A673 (cell line): ENCODE measurements at regions not wholly inside any gene's neighbourhood (a gene's known extent, or its start where the extent isn't known, plus 50 kb on each side); places are given as distances from the start of the nearest gene placed in this dataset.

ENCODE experiments used
- BruUV-seq: library from RNA; stranded (reverse); fragments of 400-500 nt; replicated peaks from 2 replicates; lab custom pipeline; 2021; lab: Mats Ljungman, UMichigan
- CTCF ChIA-PET: fragments of 300-600 bp; sonication (Branson Sonifier 250); formaldehyde crosslinking; loops from one replicate; lab custom pipeline; 2022; ENCODE audit warnings: antibody characterized with exemption; lab: Charles Lee
- POLR2A ChIA-PET: fragments of 300-600 bp; sonication (Branson Sonifier 250); formaldehyde crosslinking; loops from one replicate; lab custom pipeline; 2022; ENCODE audit warnings: antibody characterized with exemption; ENCODE audit not compliant: low non-redundant PET; lab: Charles Lee
- DNase-seq: peaks from one replicate; pipeline ENCODE4 v3.0.0-alpha.2; 2015; ENCODE audit warnings: low spot score
- H3K27ac ChIP-seq: fragments of 200-600 bp; sonication (generic); 2 replicates; pipeline ENCODE4 v1.5.1; 2016; ENCODE audit warnings: mixed run types, low read depth, mild to moderate bottlenecking, mixed read lengths, antibody characterized with exemption, low read length; ENCODE audit not compliant: poor library complexity, severe bottlenecking
- H3K27me3 ChIP-seq: fragments of 200-600 bp; sonication (generic); replicated peaks from 2 replicates; pipeline ENCODE4 v1.6.1; 2017; ENCODE audit warnings: mixed run types, low read depth, mild to moderate bottlenecking, mixed read lengths, antibody characterized with exemption, low read length; ENCODE audit not compliant: insufficient read depth, poor library complexity
- H3K36me3 ChIP-seq: fragments of 200-600 bp; sonication (generic); 2 replicates; pipeline ENCODE4 v1.6.1; 2016; ENCODE audit warnings: mixed run types, mild to moderate bottlenecking, mixed read lengths, antibody characterized with exemption, low read length; ENCODE audit not compliant: insufficient read depth, poor library complexity, severe bottlenecking
- H3K4me1 ChIP-seq: fragments of 200-600 bp; sonication (generic); 2 replicates; pipeline ENCODE4 v1.6.1; 2017; ENCODE audit warnings: mixed run types, mild to moderate bottlenecking, mixed read lengths, antibody characterized with exemption, low read length; ENCODE audit not compliant: insufficient read depth, poor library complexity, severe bottlenecking
- H3K4me3 ChIP-seq: fragments of 200-600 bp; sonication (generic); 2 replicates; pipeline ENCODE4 v1.5.1; 2016; ENCODE audit warnings: low read depth, mixed run types, mild to moderate bottlenecking, mixed read lengths, low read length; ENCODE audit not compliant: poor library complexity, severe bottlenecking
- H3K9me3 ChIP-seq: fragments of 200-600 bp; sonication (generic); 2 replicates; pipeline ENCODE4 v1.6.1; 2016; ENCODE audit warnings: mixed run types, low read depth, mild to moderate bottlenecking, mixed read lengths, antibody characterized with exemption, low read length; ENCODE audit not compliant: poor library complexity, severe bottlenecking
- CTCF ChIP-seq: fragments of 300-800, 200-600 bp; sonication (generic); conservative IDR thresholded peaks from 2 replicates; pipeline ENCODE4 v1.5.1; 2017; ENCODE audit warnings: low read depth, mild to moderate bottlenecking, antibody characterized with exemption, low read length, moderate library complexity, mixed read lengths
- EZH2 ChIP-seq: fragments of 200-600 bp; sonication (generic); IDR thresholded peaks from 2 replicates; pipeline ENCODE4 v1.6.1; 2017; ENCODE audit warnings: borderline replicate concordance, low read depth, mild to moderate bottlenecking, mixed read lengths, antibody characterized with exemption, low read length; ENCODE audit not compliant: poor library complexity, severe bottlenecking
- intact Hi-C: fragments of 100-400 bp; cut with micrococcal nuclease; formaldehyde crosslinking; loops from one replicate; pipeline ENCODE4 v1.10.0; 2022; ENCODE audit not compliant: unreplicated experiment

GRCh38 chr10:8456386-8456785, 401.9 kb downstream of the GATA3 start:
- H3K27me3 ChIP-seq, result no peaks in the 10 kb centered on the region
- ChIA-PET POLR2A (no interaction called here), CTCF (no interaction called here)
- no peak overlapping the region for H3K4me3 ChIP-seq
- no peak overlapping the region for H3K27ac ChIP-seq
- no peak for TF ChIP-seq EZH2
- no peak for TF ChIP-seq CTCF
- H3K4me1 ChIP-seq, result peaks cover 6% of the 10 kb centered on the region
- no TSS peak for BruUV-seq
- DNase-seq, result no peak
- intact Hi-C loops, result no loop called here
- H3K9me3 ChIP-seq, result peaks cover 9% of the 10 kb centered on the region
- H3K36me3 ChIP-seq, result no peaks in the 10 kb centered on the region

- CTCF ChIA-PET, result no interaction called here
- no peak for DNase-seq
- no peak for TF ChIP-seq EZH2
- TF ChIP-seq CTCF, result no peak
- H3K9me3 ChIP-seq, result peaks cover 9% of the 10 kb centered on the region
- H3K27me3 ChIP-seq, result no peaks in the 10 kb centered on the region
- no peaks in the 10 kb centered on the region for H3K4me1 ChIP-seq
- intact Hi-C loops, result no loop called here
- H3K4me3 ChIP-seq, result no peak overlapping the region
- POLR2A ChIA-PET, result no interaction called here
- no peaks in the 10 kb centered on the region for H3K36me3 ChIP-seq
- H3K27ac ChIP-seq, result no peak overlapping the region
- BruUV-seq, result no TSS peak
These were observed 406.1 kb downstream of the GATA3 start for GRCh38 chr10:8460626-8461025.

- H3K9me3 ChIP-seq, result peaks cover 7% of the 10 kb centered on the region
- ChIA-PET CTCF (no interaction called here), POLR2A (no interaction called here)
- no peak for DNase-seq
- no peaks in the 10 kb centered on the region for H3K4me1 ChIP-seq
- no peak for TF ChIP-seq CTCF
- no peak for TF ChIP-seq EZH2
- H3K27me3 ChIP-seq, result no peaks in the 10 kb centered on the region
- H3K4me3 ChIP-seq, result no peak overlapping the region
- no TSS peak for BruUV-seq
- no peaks in the 10 kb centered on the region for H3K36me3 ChIP-seq
- H3K27ac ChIP-seq, result no peak overlapping the region
- intact Hi-C loops, result no loop called here
These were observed 408.1 kb downstream of the GATA3 start for GRCh38 chr10:8462565-8462964.

GRCh38 chr10:8463853-8464252, 409.4 kb downstream of the GATA3 start:
- ChIA-PET POLR2A (no interaction called here), CTCF (no interaction called here)
- no peaks in the 10 kb centered on the region for H3K36me3 ChIP-seq
- DNase-seq, result no peak
- no peaks in the 10 kb centered on the region for H3K9me3 ChIP-seq
- H3K27ac ChIP-seq, result no peak overlapping the region
- H3K4me1 ChIP-seq, result no peaks in the 10 kb centered on the region
- no peak overlapping the region for H3K4me3 ChIP-seq
- TF ChIP-seq CTCF (no peak), EZH2 (no peak)
- H3K27me3 ChIP-seq, result no peaks in the 10 kb centered on the region
- BruUV-seq, result no TSS peak
- intact Hi-C loops, result no loop called here
